ENCODE measurements at regions not wholly inside any gene's neighbourhood (a gene's known extent, or its start where the extent isn't known, plus 50 kb on each side); places are given as distances from the start of the nearest gene placed in this dataset.

DNA sequence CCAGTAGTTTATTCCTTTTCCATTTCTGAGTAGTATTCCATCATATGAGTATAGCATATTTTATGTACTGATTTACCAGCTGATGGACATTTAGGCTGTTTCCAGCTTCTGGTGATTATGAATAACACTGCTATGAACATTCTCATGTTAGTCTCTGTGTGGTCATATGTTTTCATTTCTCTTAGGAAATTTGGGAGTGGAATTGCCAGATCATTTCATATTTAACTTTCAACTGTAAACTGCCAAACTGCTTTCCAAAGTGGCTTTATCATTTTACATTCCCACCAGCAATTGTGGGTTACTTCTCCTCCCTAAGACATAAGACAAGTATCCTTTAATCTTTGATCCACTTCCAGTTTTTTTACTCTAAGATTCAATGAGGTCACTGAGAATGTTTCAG lies 85.7 kb upstream of the RALGPS2 start:
- TF ChIP-seq CTCF (IDR thresholded peaks at IDR 0.05), result no peak
- TF ChIP-seq POLR2A (IDR thresholded peaks at IDR 0.05), result no peak

Measured in ovary (tissue), 3 donors.